Brain microvascular endothelial cell (primary cell): ENCODE measurements at regions not wholly inside any gene's neighbourhood (a gene's known extent, or its start where the extent isn't known, plus 50 kb on each side); places are given as distances from the start of the nearest gene placed in this dataset.
A peak's percentile ranks its signal among the peaks of the same experiment; 100 is the strongest.

Experiments used
- DNase-seq: peaks from one replicate; pipeline ENCODE4 v3.0.0-alpha.2; 2020
- H3K27ac ChIP-seq: fragments of 250-450 bp; sonication (Bioruptor Pico); 2 replicates; pipeline ENCODE4 v1.5.1; 2020; ENCODE audit warnings: mild to moderate bottlenecking, moderate library complexity
- H3K27me3 ChIP-seq: fragments of 250-450 bp; sonication (Bioruptor Pico); replicated peaks from 2 replicates; pipeline ENCODE4 v1.5.1; 2020; ENCODE audit warnings: mild to moderate bottlenecking
- H3K36me3 ChIP-seq: fragments of 250-450 bp; sonication (Bioruptor Pico); replicated peaks from 2 replicates; pipeline ENCODE4 v1.5.1; 2020; ENCODE audit warnings: mild to moderate bottlenecking
- H3K4me3 ChIP-seq: 2 replicates; pipeline ENCODE4 v1.5.1; 2011; ENCODE audit warnings: low read depth, mild to moderate bottlenecking, control low read depth, low read length, moderate library complexity
- CTCF ChIP-seq: IDR thresholded peaks from 2 replicates; pipeline ENCODE4 v1.5.1; 2011; ENCODE audit warnings: low read depth, mild to moderate bottlenecking, moderate library complexity, low read length, control low read depth, inconsistent platforms; ENCODE audit errors: missing control alignments
- in situ Hi-C: cut with HindIII; loops from 2 replicates; pipeline ENCODE4 v1.10.0; 2017; ENCODE audit warnings: low sequenced_read_pairs, low pct_ligation_motif_present

- in situ Hi-C loops = no loop called here
- TF ChIP-seq CTCF = no peak
- Histone ChIP-seq H3K4me3 (no peak overlapping the region), H3K27ac (no peak overlapping the region), H3K27me3 (no peaks in the 10 kb centered on the region), H3K36me3 (no peaks in the 10 kb centered on the region)
- no peak for DNase-seq
These were observed 109.5 kb downstream of the BTG1 start for GRCh38 chr12:92036061-92036620.

- no peak for DNase-seq
- in situ Hi-C loops = no loop called here
- TF ChIP-seq CTCF = no peak
- Histone ChIP-seq H3K4me3 (no peak overlapping the region), H3K36me3 (no peaks in the 10 kb centered on the region), H3K27ac (no peak overlapping the region), H3K27me3 (no peaks in the 10 kb centered on the region)
These were observed 110.2 kb downstream of the BTG1 start for GRCh38 chr12:92035477-92035876.

GRCh38 chr12:92034858-92035401 is 110.7 kb downstream of the BTG1 start:
- peak overlapping the region; percentile 46 for H3K4me3 ChIP-seq
- peak; percentile 56 for DNase-seq
- no peak for TF ChIP-seq CTCF
- H3K27me3 ChIP-seq = no peaks in the 10 kb centered on the region
- in situ Hi-C loops = no loop called here
- H3K27ac ChIP-seq = no peak overlapping the region
- H3K36me3 ChIP-seq = no peaks in the 10 kb centered on the region

GRCh38 chr12:92034083-92034482 is 111.6 kb downstream of the BTG1 start:
- in situ Hi-C loops = no loop called here
- H3K27ac ChIP-seq = no peak overlapping the region
- no peak for DNase-seq
- H3K27me3 ChIP-seq = no peaks in the 10 kb centered on the region
- no peak for TF ChIP-seq CTCF
- no peaks in the 10 kb centered on the region for H3K36me3 ChIP-seq
- no peak overlapping the region for H3K4me3 ChIP-seq

- Histone ChIP-seq H3K36me3 (no peaks in the 10 kb centered on the region), H3K27me3 (no peaks in the 10 kb centered on the region), H3K27ac (no peak overlapping the region), H3K4me3 (no peak overlapping the region)
- in situ Hi-C loops = no loop called here
- no peak for TF ChIP-seq CTCF
- DNase-seq = no peak
These were observed 112.7 kb downstream of the BTG1 start for GRCh38 chr12:92032965-92033364.

GRCh38 chr12:92032101-92032500 is 113.5 kb downstream of the BTG1 start:
- no peaks in the 10 kb centered on the region for H3K36me3 ChIP-seq
- TF ChIP-seq CTCF = no peak
- H3K27ac ChIP-seq = no peak overlapping the region
- H3K27me3 ChIP-seq = no peaks in the 10 kb centered on the region
- DNase-seq = no peak
- in situ Hi-C loops = no loop called here
- H3K4me3 ChIP-seq = no peak overlapping the region
